ENCODE measurements at regions not wholly inside any gene's neighbourhood (a gene's known extent, or its start where the extent isn't known, plus 50 kb on each side); places are given as distances from the start of the nearest gene placed in this dataset.

DNA sequence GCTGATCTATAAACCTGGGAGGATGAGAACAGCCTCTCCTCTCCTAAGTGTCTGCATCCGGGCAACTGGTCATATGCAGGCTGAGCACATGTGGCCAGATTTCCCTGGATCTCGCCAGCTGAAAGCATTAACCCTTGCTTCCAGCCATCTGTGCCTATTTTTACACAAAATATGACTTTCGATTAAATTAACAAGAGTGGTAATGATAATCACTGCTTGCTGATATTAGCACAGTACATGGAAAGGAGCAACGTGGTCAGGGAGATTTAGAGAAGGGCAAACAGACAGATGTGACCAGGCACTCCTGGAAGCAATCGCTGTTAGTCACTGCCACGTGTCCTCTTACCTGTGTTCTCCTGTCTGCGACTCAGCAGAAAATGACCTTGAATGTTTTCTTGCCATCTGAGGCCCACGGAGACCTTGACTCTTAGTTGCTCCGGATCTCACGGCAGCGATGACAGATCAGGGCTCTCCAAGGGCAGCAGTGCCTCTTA, 59.5 kb upstream of the NPTX2 start:
- Histone ChIP-seq H3K4me3 (no peak overlapping the region), H3K27ac (no peak overlapping the region), H3K36me3 (no peaks in the 10 kb centered on the region), H3K27me3 (no peaks in the 10 kb centered on the region), H3K4me1 (no peaks in the 10 kb centered on the region), H3K9me3 (peaks cover 0 to 18% (median 0%) of the 10 kb centered on the region in 4 donors)
- WGBS, 2 donors, result 61 to 63% methylated on average over 11 of the region's 11 CpGs
- DNase-seq (ENCODE audit: low spot score in 2 of 2), result no peak
- TF ChIP-seq POLR2A (IDR thresholded peaks at IDR 0.05) (no peak), EP300 (IDR thresholded peaks at IDR 0.05) (no peak)
- TF ChIP-seq, protein P1, sequence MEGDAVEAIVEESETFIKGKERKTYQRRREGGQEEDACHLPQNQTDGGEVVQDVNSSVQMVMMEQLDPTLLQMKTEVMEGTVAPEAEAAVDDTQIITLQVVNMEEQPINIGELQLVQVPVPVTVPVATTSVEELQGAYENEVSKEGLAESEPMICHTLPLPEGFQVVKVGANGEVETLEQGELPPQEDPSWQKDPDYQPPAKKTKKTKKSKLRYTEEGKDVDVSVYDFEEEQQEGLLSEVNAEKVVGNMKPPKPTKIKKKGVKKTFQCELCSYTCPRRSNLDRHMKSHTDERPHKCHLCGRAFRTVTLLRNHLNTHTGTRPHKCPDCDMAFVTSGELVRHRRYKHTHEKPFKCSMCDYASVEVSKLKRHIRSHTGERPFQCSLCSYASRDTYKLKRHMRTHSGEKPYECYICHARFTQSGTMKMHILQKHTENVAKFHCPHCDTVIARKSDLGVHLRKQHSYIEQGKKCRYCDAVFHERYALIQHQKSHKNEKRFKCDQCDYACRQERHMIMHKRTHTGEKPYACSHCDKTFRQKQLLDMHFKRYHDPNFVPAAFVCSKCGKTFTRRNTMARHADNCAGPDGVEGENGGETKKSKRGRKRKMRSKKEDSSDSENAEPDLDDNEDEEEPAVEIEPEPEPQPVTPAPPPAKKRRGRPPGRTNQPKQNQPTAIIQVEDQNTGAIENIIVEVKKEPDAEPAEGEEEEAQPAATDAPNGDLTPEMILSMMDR (IDR thresholded peaks at IDR 0.05), result no peak

DNA sequence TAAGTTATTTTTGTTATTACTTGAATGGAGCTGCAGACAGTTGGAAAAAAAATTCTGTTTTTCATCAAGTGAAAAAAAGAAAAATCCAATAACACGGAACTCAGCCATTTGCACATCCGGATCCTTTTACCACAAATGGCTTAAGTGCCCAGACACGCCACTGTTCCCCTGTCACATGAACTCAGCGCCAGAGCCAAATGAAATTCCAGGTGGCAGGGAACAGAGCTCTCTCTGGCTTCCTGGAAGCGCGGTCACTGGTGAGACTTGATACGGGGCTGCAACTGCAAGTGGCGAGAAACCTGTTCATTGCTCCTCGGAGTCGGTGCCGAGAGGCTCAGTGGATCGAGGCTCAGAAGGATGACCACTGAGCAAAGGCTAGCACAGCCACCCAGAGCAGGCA, 60.8 kb upstream of the NPTX2 start:
- no peaks in the 10 kb centered on the region for H3K4me1 ChIP-seq
- H3K9me3 ChIP-seq, result peaks cover 0 to 25% (median 0%) of the 10 kb centered on the region in 4 donors
- H3K36me3 ChIP-seq, result no peaks in the 10 kb centered on the region
- no peak for DNase-seq (ENCODE audit: low spot score in 2 of 2)
- WGBS, 2 donors, result 66 to 82% methylated on average over 12 of the region's 12 CpGs
- H3K27ac ChIP-seq, result no peak overlapping the region
- no peaks in the 10 kb centered on the region for H3K27me3 ChIP-seq
- TF ChIP-seq POLR2A (IDR thresholded peaks at IDR 0.05), result no peak
- TF ChIP-seq, protein P1 (IDR thresholded peaks at IDR 0.05), result no peak
- TF ChIP-seq EP300 (IDR thresholded peaks at IDR 0.05), result no peak
- no peak overlapping the region for H3K4me3 ChIP-seq

- no peak overlapping the region for H3K4me3 ChIP-seq
- no peaks in the 10 kb centered on the region for H3K4me1 ChIP-seq
- WGBS, 2 donors, result 71% methylated on average over 3 of the region's 3 CpGs
- TF ChIP-seq EP300 (IDR thresholded peaks at IDR 0.05) (no peak), POLR2A (IDR thresholded peaks at IDR 0.05) (no peak)
- TF ChIP-seq, protein P1 (IDR thresholded peaks at IDR 0.05), result no peak
- no peaks in the 10 kb centered on the region for H3K36me3 ChIP-seq
- no peak for DNase-seq (ENCODE audit: low spot score in 2 of 2)
- peaks cover 0 to 28% (median 0%) of the 10 kb centered on the region in 4 donors for H3K9me3 ChIP-seq
- no peak overlapping the region for H3K27ac ChIP-seq
- H3K27me3 ChIP-seq, result no peaks in the 10 kb centered on the region
These were observed 61.7 kb upstream of the NPTX2 start for GRCh38 chr7:98555403-98555802.

DNA sequence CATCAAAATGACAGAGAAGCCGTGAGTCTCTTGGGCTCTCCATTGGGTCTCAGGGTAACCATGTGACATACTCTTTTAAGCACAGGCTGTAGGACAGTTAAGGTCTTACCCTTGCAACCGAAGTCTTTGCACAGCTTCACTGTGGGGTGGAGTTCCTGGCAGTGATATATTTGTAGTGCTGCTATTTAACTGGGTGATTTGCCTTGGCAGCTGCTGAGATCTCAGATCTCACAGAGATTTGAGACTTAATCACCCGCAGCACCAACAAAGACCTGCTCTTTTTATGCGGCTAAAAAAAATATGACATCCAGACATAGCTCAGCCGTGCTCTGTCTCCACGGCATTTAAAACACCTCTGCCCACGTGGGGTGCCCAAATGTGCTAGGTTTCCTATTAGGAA, 63.4 kb upstream of the NPTX2 start:
- WGBS, 2 donors, result 65 to 77% methylated on average over 7 of the region's 7 CpGs
- TF ChIP-seq, protein P1 (IDR thresholded peaks at IDR 0.05), result no peak
- no peak for TF ChIP-seq POLR2A (IDR thresholded peaks at IDR 0.05)
- no peak for TF ChIP-seq EP300 (IDR thresholded peaks at IDR 0.05)
- DNase-seq (ENCODE audit: low spot score in 2 of 2), result no peak

GRCh38 chr7:98551611-98552273, 65.3 kb upstream of the NPTX2 start:
- H3K9me3 ChIP-seq, result peaks cover 0 to 33% (median 0%) of the 10 kb centered on the region in 4 donors
- H3K36me3 ChIP-seq, result no peaks in the 10 kb centered on the region
- DNase-seq (ENCODE audit: low spot score in 2 of 2), result no peak
- no peaks in the 10 kb centered on the region for H3K27me3 ChIP-seq
- no peaks in the 10 kb centered on the region for H3K4me1 ChIP-seq
- no peak overlapping the region for H3K4me3 ChIP-seq
- 25 to 28% methylated on average over 9 of the region's 9 CpGs for WGBS, 2 donors
- H3K27ac ChIP-seq, result no peak overlapping the region
- TF ChIP-seq, protein P1 (IDR thresholded peaks at IDR 0.05), result no peak
- no peak for TF ChIP-seq POLR2A (IDR thresholded peaks at IDR 0.05)
- no peak for TF ChIP-seq EP300 (IDR thresholded peaks at IDR 0.05)

More for the DNA sequence above, 63.4 kb upstream of the NPTX2 start:
- Histone ChIP-seq H3K27me3 (no peaks in the 10 kb centered on the region), H3K36me3 (no peaks in the 10 kb centered on the region), H3K4me1 (no peaks in the 10 kb centered on the region), H3K4me3 (no peak overlapping the region), H3K27ac (no peak overlapping the region), H3K9me3 (peaks cover 0 to 32% (median 0%) of the 10 kb centered on the region in 4 donors)

Measured in tibial nerve (tissue), 4 donors.